DMS153 (cell line): ENCODE measurements at regions not wholly inside any gene's neighbourhood (a gene's known extent, or its start where the extent isn't known, plus 50 kb on each side); places are given as distances from the start of the nearest gene placed in this dataset.
A peak's percentile ranks its signal among the peaks of the same experiment; 100 is the strongest.
"Not testable (repeated sequence)": the region's sequence is repeated elsewhere in the genome, so short reads cannot be mapped to it uniquely, and the experiment has no call there.

Source experiments
- DNase-seq: peaks from one replicate; lab custom pipeline; 2025; lab: John Stamatoyannopoulos, UW

DNA sequence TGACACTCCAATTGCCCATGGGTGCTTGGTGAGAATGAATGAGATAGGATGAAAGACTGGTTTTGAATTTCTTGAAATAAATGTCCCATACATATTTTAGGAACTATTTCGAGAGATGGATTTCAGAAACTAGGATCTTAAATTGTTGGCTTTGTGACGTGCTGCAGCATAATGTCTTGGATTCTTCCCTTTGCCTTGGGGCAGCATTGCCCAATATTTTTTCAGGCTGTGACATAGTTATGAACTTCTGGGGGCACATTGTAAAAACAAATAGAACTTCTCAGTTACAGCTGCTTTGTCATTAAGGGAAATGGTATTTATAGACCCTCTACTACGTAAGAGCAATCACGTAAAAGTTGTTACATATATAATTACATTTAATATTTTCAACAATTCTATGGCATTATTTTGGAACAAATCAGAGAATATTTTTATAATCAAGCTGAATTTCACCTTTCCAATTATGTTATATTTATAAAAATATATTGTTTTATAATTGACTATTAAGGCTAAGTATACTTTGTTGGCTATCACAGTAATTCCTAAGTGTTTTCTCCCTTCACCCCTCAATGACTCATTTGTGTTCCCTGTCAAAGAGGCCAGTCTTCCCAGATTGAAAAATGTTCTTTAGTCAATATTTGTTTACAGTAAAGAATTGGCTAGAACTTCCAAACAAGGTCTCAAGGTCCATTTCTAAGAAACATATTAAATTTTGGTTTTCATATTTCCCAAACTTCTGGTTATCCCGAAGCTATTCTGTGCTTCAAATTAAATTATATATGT, 1388.3 kb upstream of the ACO1 start:
- DNase-seq: no peak

DNA sequence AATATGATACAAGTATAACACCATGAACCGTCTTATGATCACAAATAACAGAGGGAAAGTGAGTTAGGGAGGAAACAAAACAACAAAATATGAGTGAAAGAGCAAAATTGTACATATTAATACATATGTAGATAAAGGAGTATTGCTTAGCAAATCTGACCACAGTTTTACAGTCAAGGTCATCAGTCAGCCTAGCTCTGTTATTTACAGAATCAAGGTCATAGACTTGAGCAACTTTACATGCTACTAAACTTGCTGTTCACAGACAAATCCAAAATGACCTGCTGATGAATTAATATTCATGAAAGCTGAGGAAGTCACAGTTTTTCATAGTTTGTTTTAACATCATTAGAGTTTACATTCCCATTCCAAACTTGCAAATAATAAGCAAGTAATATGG, 1387.7 kb upstream of the ACO1 start:
- DNase-seq: no peak

DNA sequence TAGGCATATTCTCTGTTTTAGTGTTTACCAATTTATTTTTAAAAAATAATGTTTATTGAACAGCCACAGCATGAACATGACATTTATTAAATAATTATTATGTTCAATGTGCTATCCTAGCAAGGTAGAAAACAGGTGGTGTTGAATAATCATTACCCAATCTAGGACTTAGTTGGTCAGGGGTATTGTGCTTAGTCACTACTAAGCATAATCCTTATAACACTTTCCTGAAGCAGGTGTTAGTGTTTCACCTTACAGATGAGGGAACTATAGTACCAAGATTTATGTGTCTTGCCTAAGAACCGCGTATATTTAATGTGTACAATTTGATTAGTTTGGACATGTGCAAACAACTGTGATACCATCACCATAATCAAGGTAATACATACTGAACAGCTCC, 1387.2 kb upstream of the ACO1 start:
- no peak for DNase-seq

DNA sequence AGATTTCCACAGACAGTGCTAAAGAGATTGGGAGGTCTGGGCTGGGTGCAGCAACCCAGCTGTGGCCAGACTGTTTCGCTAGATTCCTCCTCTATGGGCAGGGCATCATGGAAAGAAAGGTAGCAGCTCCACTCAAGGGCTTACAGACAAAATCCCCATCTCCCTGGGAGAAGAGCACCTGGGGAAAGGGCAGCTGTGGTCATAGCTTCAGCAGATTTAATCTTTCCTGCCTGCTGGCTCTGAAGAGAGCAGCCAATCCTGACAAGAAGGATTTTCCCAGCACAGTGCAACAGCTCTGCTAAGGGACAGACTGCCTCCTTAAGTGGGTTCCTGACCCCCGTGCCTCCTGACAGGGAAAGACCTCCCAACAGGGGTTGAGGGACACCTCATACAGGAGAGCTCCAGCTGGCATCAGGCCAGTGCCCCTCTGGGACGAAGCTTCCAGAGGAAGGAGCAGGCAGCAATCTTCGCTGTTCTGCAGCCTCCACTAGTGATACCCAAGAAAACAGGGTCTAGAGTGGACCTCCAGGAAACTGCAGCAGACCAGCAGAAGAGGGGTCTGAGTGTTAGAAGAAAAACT, 1379.3 kb upstream of the ACO1 start:
- DNase-seq: no peak

DNA sequence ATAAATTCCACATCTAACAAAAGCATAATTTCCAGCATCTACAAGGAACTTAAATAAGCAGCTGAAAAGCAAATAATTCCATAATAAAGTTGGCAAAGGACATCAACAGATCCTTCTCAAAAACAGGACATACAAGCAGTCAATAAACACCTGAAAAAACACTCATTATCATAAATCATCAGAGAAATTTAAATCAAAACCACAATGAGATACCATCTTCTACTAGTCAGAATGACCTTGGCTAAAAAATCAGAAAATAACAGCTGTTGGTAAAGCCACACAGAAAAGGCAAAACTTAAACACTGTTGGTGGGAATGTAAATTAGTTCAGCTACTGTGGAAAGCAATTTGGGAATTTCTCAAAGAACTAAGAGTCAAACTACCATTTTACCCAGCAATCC, 1371.1 kb upstream of the ACO1 start:
- no peak for DNase-seq

DNA sequence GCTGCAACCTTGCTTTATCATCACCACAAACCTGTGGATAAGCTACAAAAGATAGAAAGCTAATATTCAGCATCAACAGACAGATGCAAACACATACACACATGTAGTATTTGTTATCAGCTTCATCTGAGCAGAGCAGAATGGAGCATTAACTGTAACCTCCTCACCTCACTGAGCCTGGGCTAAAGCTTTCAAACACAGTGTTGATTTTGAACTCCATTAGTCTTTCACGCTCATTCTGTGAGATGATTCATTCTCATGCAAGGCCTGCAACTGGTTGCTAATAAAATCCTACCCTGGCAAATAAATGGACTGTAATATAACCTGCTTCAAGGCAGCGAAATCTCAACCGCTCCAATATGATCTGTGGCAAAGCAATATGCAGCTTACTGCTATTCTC, 1360.6 kb upstream of the ACO1 start:
- DNase-seq: peak; percentile 89

DNA sequence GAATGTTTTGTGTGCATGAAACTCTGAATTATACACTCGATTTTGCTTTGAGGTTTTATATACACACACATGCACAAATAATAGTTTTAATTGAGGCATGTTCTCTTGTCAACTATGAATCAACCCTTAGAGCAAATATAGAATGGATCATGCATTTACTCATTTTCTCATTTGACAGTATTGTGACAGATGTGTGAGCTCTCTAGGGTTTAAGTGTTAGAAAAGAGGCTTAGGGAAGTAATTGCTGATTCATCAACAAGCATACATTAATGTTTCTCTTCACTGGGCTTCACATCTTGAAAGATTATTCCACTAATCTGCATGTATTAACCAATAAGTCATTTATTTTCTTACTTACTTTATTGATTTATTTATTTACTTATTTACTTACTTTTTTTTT, 1356.8 kb upstream of the ACO1 start:
- no peak for DNase-seq

DNA sequence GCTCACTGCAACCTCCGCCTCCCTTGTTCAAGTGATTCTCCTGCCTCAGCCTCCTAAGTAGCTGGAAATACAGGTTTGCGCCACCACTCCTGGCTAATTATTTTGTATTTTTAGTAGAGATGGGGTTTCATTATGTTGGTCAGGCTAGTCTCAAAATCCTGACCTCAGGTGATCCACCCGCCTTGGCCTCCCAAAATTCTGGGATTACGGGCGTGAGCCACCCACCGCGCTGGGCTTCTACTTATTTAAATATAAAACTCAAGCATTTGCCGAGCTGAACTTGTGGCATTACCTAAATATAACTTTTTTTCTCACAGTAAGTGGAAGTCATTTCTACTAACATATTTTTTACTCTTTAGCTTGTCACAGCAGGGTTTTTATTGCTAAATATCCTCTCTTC, 1356.3 kb upstream of the ACO1 start:
- no peak for DNase-seq

DNA sequence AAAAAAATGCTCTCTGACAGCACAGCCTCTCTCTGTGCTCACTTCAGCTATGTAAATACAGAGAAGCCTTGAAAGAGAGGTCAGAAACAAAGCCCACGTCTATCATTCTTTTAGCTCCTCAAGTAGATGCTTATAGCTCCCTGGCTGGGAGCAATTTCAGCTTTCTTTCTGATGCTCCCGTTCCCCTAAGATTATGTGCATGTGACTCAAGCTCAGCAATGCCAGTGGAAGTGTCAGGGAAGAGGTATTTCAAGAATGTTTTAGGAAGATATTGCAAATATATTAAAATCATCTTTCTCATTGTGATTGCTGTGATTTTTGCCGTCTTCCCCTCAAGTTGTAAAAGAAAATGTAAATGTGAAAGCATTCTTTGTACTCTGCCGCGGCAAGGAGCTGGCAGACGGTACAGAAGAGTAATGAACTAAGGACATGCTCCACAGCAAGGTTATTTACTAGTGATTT, 1353.7 kb upstream of the ACO1 start:
- DNase-seq: no peak

DNA sequence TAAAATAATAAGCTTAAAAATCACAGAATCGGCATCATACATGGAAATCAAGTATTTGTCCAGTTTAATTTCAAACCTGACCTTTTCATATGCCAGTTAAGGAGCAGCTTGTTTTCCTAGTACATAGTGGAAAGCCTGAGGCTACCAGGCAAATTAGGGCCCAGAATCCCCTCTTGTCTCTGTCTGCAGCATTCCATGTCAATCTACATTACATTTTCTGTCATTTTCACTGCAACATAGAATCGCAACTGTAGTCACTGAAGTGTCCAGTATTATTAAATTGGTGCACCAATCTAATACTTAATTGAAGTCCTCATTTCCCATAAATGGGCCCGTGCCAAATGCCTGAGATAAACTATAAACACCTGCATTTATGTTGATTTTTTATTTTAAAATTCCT, 1352.2 kb upstream of the ACO1 start:
- no peak for DNase-seq

DNA sequence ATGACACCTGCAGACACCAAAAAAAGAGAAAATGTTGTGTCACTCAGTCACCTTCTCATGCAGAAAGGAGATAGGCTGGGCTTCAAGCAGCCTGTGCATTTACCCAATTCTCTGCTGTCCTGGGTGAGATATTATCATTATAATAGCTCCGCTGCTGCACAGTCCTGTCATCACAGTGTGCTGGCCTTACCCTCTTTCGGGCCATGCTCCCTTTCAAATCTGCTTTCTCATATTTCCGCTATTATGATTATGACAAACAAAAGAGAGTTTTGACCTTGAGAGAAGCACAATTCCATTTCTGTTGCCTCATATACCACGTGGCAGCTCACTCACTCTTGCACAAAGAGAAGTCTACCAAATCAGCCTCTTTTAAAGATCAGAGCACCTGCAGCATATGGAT, 1350.1 kb upstream of the ACO1 start:
- peak; percentile 13 for DNase-seq

DNA sequence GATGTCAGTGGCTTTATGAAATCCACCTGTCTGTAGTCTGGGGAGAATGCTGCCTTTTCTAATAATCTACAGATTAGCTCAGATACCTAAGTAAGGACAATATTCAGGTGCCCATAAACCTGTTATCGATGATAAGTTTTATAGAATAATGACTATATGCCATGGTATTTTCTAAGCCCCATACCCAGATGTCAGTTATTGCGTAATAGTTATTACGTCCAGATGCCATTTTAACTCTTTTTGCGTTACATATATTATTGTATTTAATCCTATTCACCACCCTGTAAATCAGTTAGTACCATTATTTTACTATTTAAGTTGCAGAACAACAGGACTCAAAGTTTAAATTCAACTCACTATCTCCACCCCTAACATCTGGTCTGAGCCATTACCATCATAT, 1343.9 kb upstream of the ACO1 start:
- no peak for DNase-seq

DNA sequence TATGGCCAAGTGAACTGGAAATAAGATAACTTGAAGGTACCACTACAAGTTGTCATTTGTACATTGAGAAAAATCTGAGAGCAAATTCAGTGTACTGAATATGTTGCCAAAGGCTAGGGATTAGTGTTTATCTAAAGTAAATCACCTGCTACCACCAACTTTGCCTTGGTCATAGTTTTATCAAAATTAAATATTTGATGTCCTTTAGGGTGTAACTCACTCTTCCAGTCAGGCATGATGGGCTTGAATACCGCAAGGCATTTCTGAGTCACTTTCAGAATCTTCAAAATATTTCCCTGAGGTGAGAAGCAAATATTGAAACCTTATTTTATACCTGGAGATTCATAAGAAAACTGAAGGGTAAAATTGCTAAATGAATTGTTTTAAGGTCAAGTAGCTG, 1338.6 kb upstream of the ACO1 start:
- no peak for DNase-seq

DNA sequence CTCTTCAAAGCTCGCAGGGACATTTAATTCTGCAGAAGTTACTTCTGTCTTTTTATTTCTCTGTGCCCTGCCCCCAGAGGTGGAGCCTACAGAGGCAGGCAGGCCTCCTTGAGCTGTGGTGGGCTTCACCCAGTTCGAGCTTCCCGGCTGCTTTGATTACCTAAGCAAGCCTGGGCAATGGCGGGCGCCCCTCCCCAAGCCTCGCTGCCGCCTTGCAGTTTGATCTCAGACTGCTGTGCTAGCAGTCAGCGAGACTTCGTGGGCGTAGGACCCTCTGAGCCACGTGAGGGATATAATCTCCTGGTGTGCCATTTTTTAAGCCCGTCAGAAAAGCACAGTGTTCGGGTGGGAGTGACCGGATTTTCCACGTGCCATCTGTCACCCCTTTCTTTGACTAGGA, 1322.9 kb upstream of the ACO1 start:
- not testable (repeated sequence) for DNase-seq

DNA sequence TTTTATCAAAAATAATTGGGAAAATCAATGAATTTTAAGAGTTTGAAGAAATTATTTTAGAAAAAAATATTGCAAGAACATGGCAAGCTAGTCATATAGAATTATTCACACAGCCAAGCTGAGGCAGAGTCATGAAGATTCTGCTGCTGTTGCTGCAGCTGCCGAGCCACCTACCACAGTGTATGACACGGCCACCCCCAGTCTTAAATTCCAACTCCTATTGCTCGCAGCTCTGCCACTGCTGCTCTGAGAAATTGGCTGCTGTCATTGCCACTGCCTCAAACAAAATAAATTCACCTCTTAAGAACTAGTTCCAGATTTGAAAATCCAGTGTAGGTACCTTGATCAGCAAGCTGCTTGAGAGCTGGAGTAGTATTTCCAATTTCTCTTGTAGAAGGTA, 1318.8 kb upstream of the ACO1 start:
- DNase-seq: no peak

DNA sequence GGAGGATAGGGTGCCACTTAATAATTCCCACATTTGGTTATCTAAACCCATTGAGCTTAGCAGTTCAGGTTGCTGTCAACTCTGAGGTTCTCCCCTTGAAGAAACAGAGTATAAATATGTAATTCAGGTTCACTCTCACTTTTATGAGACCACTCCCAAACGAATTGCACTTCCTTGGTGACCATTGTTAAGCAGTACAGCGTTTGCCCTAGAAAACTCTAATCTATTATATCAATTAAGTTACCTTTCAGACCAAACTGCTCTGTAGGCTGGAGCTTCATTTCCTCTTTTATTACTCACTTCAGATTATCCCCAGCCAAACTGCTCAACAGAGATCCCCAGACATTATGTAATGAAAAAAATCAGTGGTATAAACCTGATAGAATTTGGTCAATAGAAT, 1317.0 kb upstream of the ACO1 start:
- no peak for DNase-seq

DNA sequence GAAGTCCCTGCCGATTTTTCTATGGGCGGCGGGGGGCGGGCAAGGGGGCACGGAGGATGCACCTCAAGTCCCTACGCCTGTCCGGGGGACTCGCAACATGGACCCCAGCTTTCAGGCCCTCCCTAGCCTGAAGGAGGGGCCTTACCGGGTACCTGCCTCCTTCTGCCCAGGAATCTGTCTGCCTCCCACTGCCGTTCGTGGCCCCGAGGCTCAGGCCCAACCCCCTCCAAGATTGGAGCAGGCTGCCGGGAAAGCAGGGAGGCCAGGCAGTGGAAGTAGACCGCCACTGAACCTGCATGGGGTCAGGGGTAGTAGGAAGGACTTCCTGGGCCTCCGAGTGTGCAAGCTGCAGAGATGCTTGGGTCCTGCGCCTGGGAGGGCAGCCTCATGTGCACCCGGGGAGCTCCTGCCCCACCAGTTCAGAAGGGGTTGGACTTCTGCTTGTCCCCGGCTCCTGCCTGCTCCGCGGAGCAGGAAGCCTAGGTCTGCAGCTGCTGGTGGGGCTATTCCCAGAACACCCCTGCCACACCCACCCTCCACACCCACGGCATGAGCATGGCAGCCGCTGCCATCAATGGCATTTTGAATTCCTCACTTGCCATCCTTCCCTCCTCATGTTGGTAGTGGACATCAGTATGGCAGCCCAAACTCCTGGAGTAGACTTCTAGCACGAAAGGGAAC, 1312.7 kb upstream of the ACO1 start:
- no peak for DNase-seq

DNA sequence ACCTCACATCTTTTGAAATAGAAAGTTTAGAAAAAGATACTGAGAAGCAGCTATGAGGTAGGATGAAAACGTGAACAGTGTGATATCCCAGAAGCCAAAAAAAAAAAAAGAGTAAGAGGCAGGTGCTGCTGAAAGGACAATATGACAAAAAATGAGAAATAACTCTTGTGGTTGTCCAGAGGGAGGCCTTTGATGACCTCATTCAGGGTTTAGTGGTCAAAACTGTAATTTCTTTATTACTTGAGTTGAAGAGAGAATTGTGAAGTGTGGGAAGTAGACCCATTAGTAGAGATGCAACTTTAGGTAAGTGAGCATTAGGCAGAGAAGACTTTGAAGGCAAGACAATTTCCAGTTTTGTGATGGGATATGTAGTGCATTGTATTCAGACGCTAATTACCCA, 1306.3 kb upstream of the ACO1 start:
- DNase-seq: no peak

DNA sequence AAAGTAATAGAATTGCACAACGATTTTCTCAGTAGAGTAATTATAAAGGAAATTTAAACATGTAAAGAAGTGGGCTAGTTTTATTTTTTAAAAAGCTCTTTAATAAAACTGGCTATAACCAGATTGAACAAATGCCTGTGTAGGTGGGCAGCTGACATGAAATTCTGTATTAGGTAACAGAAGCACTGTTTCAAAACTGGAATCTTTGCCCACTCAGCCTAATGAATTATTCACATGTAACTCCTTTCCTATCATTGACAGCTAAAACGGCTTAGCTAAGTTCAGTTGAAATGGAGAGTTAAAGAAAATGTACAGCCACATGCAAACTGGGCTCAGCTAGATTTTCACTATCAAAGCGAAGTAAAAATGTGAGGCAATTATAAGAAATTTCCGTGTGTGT, 1300.1 kb upstream of the ACO1 start:
- no peak for DNase-seq

DNA sequence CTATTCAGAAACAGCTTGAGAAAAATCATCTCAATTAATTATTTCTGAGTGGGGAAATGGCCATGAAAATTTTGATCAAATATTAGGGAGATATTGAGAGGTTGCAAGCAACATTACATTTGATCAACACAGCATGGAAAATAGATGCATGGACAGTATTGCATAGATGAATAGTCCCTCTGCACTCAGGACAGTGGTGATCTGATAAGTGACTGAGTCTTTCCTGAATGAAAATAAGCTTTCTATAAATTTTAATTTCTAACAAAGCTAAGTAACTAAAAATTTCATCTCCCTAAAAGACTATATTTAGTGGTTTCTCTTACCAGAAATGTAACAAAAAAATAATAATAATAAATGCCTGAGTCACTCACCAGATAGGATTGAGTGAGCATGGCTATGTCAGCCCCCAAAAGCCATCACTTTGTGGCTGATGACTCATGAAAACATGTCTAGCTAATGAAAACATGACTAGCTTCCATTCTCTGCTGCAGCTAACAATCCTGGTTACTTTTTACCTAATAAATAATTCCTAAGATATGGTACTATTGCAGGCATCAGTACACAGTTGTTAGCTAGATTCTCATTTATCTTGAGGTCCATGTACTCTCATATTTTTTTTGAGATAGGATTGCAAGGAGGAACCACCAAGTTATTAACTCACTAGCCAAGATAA, 1294.8 kb upstream of the ACO1 start:
- no peak for DNase-seq

DNA sequence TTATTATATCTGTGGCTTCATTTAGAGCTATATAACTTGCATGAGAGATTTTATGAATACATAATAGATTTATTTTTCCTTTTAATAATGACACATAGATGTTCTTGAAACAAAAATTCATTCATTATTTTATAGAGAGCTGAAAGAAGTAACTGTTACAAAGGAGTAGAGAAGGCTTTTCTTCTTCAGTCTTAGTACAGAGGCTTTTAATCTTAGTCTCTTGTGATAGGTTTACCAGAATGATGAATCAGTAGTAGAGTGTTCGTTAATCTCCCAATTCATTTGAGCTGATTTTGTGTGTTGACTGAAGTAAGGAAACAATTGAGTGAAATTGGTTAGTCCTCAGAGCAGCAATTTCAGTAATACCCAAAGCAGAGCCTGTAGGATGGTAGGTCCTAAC, 1284.1 kb upstream of the ACO1 start:
- DNase-seq: no peak

DNA sequence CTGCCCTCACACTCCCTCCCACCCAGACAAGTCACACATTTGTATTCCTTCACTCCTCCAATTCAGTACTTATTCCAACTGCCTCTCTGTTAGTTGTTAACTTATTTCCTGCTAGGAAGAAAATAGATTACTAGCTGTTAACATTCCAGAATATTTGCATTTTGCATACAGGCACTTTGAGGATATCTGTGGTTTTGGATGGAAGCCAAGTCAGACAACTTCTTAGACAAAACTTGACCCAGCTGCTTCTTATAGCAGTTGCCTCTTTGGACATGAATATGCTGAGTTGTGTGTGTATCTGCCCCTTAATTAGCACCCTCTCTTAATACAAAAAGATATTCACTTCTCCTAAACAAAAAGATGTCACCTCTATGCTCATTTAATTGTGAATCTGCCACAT, 1280.6 kb upstream of the ACO1 start:
- no peak for DNase-seq

DNA sequence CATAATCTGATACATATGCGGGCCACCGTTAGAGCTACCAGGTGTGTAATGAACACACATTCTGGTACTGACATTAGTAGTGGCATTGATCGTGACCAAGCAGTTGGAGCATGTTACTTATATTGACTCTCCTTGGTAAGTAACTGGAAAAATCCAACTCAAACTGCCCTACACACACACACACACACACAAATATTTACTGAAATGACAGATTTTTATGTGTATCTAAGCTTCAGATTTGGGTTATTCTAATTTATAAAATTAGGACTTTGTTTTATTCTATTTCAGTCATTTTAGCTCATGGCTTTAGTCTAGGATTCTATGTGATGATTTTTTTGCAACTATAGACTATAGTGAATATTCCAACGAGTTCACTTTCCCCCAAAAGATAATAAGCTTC, 1280.2 kb upstream of the ACO1 start:
- DNase-seq: no peak
